GM19452 (cell line): ENCODE measurements at regions not wholly inside any gene's neighbourhood (a gene's known extent, or its start where the extent isn't known, plus 50 kb on each side); places are given as distances from the start of the nearest gene placed in this dataset.
"Not testable (repeated sequence)": the region's sequence is repeated elsewhere in the genome, so short reads cannot be mapped to it uniquely, and the experiment has no call there.

Experiments
- ATAC-seq: cut with Tn5 transposase; IDR thresholded peaks from one replicate; pipeline ENCODE4 v1.9.1; 2021; ENCODE audit not compliant: unreplicated experiment

DNA sequence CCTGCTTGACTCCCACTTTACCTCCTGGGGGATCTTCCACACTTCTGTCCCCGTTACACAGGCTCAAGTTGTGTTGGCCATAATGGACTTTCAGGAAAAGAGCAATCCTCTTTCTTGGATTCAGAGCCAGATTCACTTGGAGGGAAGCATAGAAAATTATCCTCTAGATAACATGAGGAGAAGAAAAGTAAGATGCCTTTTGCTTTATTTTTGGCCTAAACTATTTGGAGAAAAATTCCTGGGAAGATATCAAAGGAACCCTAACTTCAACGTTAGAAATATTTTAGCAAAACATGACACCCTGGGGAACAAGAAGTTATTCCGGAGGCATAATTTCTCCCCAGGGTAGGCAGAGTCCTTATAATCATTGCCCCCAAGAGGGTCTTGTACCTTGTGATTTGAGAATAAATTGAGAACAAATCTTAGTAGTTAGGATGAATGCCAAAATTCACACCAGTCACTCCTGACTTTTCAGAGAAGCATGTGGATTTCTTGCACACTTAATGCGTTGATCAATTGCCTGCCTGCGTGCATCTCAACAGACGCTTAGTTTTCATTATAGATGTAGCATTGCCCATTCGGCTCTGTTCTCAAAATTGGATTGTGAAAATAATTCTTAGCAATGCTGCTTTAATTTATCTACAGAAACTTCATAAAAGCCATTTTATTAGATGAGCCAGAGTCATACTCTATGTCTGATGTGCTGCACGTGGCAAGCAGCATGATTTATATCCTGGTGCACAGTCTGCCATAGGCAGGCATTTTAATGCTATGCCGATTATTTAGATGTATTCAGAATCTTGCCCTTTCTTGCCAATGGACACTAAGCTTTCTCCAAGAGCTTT is 224.4 kb downstream of the C7orf25 start:
- ATAC-seq: no peak

DNA sequence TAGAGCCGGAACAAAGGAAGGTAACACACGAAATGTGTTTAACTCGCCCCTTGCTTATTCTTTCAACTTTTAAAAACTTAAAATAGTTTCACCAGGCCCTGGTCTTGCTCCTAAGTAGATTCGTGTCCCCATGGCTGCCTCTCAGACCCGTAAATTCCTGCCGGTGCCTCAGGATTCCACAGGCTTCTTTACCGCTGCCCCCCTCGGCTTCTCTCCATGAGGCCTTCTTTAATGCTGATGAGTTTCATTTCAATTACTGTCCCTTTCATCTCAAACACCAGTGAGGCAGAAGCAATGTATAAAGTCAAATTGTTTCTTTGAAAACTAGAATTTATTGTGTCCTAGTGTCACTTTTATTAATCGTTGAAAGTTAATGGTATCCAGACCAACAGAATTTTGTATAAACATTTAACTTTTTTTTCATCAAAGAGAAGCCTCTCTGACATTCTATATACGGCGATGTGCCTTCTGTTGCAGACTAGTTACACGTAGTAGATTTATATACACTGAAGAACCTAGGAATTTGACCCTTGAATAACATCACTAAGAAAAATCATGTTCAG is 225.2 kb downstream of the C7orf25 start:
- ATAC-seq: no peak

DNA sequence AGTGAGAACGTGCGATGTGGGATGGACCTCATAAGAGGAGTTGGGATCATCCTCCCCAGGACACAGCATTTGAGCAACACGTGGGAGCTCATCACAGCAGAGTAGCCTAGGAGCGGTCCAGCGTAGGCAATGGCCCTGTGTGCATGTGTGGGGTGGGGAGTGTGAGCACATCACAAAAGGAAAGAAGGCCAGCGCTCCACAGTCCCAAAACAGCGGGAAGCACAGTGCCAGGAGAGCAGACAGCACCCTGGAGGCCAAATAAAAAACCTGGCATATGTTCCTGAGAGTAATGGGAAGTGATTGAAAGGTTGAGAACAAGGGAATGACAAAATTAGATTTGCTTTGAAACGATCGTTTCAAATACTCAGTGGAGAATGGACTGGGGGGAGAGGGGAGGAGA is 226.0 kb downstream of the C7orf25 start:
- no peak for ATAC-seq

DNA sequence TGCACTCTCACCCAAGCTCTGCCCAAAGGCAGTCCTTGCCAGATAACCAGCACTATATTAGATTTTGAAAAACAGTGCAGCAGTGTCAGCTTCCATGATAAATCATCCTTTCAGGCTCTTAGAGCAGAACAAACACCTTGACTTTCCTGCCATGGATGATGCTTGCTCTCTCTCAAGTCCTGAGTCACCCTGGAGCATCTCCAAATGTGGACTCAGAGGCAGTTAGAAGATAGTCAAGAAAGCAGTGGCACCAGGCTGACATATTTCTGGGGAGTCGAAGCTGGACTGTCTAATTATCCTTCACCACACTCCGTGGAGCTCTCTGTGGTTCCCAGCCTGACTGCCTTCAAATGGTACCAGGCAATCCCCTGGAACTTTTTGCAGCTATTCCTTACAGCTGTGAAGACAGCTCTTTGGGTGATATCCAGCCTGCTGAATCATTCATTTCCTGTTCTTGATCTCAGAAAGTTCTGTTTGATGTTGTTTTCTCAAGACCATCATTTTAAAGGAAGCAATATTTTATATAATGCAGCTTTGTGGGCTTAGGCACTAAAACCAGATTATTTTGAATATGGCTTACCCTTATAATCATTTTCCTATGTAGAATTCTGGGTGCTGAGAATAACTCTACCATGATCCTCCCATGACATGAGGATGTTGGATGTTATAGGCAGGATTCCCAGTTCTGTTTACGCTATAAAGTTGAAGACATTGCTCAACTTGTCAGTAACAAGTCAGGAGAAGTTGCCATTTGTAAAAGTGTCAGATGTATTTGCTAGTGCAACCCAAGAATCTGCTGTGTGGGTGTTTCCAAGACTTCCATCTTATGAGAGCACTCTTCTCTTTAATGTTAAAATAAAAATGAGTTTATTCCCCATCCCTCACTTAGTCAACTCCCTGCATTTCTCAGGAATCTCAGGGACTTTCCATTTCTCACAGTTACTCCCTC is 233.8 kb downstream of the C7orf25 start:
- ATAC-seq: no peak

DNA sequence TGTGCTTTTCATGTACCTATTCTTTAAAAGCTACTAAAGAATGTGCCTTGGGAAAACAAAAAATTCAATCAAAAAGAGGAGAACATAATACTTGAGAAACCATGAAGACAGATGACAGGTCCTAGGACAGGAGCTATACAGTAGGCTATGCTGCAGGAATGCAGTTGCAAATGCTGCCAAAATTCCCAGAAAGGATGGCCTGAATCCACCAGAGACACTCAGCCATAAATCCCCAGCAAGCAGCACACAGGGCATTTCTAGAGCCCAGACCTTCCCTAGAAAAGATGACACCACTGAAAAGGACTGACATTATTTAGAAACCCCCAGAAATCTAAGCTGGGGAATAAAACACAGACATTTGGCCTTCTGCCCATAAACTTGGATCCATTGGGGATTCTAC is 237.3 kb downstream of the C7orf25 start:
- no peak for ATAC-seq

- no peak for ATAC-seq
Measured at GRCh38 chr7:42673951-42674350, 237.9 kb downstream of the C7orf25 start.

GRCh38 chr7:42672339-42672999 is 239.4 kb downstream of the C7orf25 start:
- no peak for ATAC-seq

DNA sequence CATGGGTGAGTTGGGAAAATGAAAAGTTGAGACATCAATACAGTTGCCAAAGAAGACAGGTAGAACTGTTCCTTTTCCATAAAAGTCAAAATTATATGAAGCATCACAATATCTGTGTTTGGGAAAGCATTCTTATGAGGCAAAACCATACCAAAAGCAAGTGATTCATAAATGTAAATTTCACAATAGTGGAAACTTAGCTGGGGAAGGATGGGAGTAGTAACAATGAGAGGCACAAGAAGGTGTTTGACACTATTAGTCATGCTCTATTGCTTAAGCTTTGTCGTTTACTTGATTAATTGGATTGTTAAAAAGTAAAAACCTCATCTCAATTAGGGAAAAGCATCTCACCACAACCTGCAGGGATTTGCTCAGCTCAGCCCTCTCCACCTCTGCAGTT is 240.2 kb downstream of the C7orf25 start:
- ATAC-seq: no peak

- ATAC-seq: no peak
Measured at GRCh38 chr7:42666994-42667393, 244.9 kb downstream of the C7orf25 start.

DNA sequence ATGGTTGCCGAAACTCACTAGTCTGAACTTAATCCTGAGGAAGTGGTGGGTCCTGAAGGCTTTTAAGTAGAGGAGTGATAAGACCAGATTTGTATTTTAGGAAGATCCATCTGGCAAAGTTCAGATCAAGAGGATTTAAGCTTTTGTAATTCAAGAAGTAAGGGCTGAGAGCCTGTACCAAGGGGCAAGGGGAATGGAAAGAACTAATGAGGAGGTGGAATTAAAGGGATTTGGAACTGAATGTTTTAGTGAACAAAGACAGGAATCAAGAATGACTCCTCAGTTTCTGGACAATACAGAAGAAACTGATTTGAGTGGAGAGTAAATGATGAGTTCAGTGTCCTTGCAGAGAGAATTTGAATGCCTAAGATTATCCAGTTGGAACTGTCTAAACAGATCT is 249.0 kb downstream of the C7orf25 start:
- no peak for ATAC-seq

DNA sequence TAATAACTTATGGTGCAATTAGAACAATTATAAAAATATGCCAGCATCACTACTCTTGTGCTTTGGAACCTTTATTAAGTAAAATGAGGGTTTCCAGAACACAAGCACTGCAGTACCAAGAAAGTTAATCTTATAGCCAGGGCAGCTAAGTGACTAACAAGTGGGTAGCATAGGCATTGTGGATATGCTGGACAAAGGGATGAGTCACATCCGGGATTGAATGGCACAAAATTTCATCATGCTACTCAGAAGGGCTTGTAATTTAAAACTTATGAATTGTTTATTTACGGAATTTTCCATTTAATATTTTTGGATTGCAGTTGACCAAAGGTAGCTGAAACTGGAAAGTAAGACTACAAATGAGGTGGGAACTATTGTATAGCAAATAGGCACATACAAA is 250.6 kb downstream of the C7orf25 start:
- no peak for ATAC-seq

DNA sequence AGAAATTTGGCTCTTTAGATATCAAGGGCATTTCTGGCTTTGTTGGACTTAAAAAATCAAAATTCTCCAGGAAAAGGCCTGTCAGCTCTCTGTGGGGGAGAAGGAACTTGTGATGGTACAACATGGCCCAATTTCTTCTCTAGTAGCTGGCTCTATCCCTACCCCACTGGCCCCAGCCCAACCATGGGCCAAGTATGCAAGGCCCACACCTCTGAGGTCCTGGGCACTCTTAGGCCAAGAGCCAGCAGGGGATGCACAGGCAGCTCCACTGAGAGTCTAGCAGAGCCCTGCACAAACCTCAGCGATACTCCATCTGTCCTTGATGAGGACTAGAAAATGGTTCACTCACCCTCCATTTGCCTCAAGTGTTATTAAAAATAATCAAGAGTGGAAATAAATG is 261.2 kb downstream of the C7orf25 start:
- no peak for ATAC-seq

GRCh38 chr7:42650171-42650570 is 261.7 kb downstream of the C7orf25 start:
- ATAC-seq: no peak

DNA sequence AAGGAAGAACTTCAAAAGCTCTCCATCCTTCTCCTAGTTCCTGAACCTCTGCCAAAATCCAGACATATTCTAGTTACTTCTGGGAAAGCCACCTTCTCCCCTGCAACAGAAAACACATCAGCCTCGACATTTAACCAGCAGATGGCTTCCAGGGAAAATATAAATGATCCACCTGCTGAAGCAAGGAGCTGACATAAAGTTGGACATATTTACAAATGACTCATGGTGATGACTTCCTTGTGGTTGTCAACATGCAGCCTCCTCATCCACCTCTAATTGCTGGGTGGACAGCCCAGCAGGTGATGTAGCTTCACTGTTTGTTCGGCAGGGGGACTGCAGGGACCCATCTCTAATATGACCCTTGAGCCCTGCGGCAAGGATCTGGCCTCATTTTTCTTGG is 266.0 kb downstream of the C7orf25 start:
- ATAC-seq: no peak

DNA sequence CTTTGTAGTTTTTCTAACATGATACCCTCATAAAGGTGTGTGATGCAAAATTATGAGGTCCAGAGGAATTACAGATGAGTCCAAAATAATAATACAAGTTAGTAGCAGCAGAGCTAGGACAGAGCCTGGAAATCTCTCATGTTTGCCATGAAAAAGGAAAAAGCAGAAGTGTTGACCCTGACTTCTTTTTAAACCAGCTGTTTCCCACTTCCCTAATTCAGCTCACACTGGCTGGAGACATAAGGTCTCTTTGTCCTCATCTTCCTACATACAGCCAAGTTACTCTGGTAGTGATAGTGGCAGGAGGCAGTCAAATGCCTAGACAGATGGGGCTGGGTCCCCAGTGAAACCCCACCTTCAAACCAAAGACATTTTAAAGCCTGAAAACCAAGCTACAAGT is 269.2 kb downstream of the C7orf25 start:
- ATAC-seq: no peak

DNA sequence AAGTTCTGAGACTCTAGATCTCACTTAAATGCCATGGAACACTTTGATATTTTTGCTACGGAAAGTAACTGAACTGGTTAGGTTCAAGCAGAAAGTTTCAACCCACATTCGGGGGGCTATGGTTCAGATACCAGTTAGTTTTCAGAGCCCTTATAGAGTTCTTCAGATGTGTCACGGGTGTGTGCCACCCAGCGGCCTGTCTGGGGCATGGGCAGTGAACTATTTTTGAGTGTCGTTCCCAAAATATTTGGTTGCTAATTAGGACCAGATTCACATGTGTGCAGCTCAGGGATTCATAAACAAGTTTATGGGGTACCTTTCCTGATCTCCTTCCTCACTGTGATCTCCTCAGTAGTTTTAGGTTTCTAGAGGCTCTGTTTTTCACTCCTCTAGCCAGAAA is 271.9 kb downstream of the C7orf25 start:
- no peak for ATAC-seq

GRCh38 chr7:42636380-42636779 is 275.5 kb downstream of the C7orf25 start:
- not testable (repeated sequence) for ATAC-seq

DNA sequence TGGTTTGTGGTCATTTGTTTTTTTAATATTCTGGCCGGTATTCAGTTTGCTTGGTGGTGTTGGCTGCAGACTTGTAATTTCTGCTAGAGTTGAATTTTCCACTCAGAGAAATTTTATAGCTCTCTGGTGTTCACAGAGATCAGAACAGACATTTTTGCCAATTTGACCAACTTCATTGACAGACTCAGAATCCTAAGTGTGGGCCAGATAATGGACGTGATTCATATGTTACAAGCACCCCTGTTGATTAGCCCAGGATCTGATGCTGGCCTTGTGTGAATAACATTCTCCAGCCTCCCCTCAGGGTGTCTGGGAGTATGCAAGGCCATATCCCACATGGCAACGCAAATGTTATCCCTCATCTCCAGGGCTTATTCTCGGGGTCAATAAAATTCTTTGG is 283.8 kb downstream of the C7orf25 start:
- no peak for ATAC-seq

DNA sequence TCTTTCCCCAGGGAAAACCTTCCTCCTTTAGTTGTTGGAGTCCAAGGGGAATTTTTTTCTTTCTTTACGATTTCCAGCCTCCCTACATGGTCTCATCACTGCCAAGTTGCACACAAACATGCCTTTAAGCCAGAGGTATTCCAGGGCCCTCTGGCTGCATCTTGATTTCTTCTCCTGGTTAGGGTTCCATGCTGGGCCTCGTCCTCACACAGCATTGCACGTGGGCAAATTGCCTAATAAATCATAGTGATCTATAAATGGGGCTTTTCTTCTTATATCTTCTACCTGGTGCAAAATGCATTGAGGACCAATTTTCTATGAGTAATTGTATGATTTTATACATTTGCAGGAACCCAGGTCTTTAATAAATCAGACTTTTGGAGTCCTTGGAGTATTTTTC is 284.2 kb downstream of the C7orf25 start:
- no peak for ATAC-seq

GRCh38 chr7:42627101-42627500 is 284.8 kb downstream of the C7orf25 start:
- ATAC-seq: no peak

- no peak for ATAC-seq
Measured at GRCh38 chr7:42625421-42625820, 286.4 kb downstream of the C7orf25 start.
